HEK293 (cell line): ENCODE measurements at regions not wholly inside any gene's neighbourhood (a gene's known extent, or its start where the extent isn't known, plus 50 kb on each side); places are given as distances from the start of the nearest gene placed in this dataset.

Source experiments
- CTCF ChIA-PET: fragments of 350-600 bp; formaldehyde crosslinking; extraction: SDS; loops from one replicate; lab custom pipeline; 2021; ENCODE audit warnings: antibody characterized with exemption; lab: Yijun Ruan, JAX
- POLR2A ChIA-PET: fragments of 300-600 bp; formaldehyde crosslinking; extraction: SDS; loops from one replicate; lab custom pipeline; 2020; ENCODE audit warnings: antibody characterized with exemption, inconsistent platforms; lab: Yijun Ruan, JAX
- H3K27ac ChIP-seq: fragments of 200-500 bp; sonication (Bioruptor generic); 2 replicates; pipeline ENCODE4 v1.5.1; 2014; ENCODE audit warnings: low read depth, low read length, control low read depth, inconsistent platforms; ENCODE audit errors: extremely low read depth
- H3K36me3 ChIP-seq, 2 experiments: fragments of 200-500 bp in 1 of 2; sonication (Bioruptor generic) in 1 of 2; 1 replicate in 1 of 2; 2 replicates in 1 of 2; pipeline ENCODE4 v1.5.1; 2014 to 2017; ENCODE audit warnings: inconsistent platforms in 2 of 2, low read length in 2 of 2; ENCODE audit not compliant: control insufficient read depth in 2 of 2, insufficient read depth in 1 of 2
- H3K4me1 ChIP-seq: fragments of 200-500 bp; sonication (Bioruptor generic); 2 replicates; pipeline ENCODE4 v1.5.1; 2014; ENCODE audit warnings: mild to moderate bottlenecking, low read length, inconsistent platforms; ENCODE audit not compliant: control insufficient read depth, insufficient read depth
- H3K4me3 ChIP-seq: 2 replicates; pipeline ENCODE4 v1.5.1; 2011; ENCODE audit warnings: low read depth, mild to moderate bottlenecking, control low read depth, low read length, moderate library complexity
- H3K9me3 ChIP-seq: fragments of 200-500 bp; sonication (Bioruptor generic); 2 replicates; pipeline ENCODE4 v1.5.1; 2014; ENCODE audit warnings: low read depth, low read length, inconsistent platforms; ENCODE audit not compliant: control insufficient read depth, insufficient read depth
- BCL11A ChIP-seq: fragments of 450-650 bp; formaldehyde crosslinking; IDR thresholded peaks from 2 replicates; pipeline ENCODE4 v1.5.1; 2016; ENCODE audit warnings: low read depth, missing biosample characterization, missing genetic modification characterization
- MYNN ChIP-seq: fragments of 450-650 bp; formaldehyde crosslinking; IDR thresholded peaks from 2 replicates; pipeline ENCODE4 v1.5.1; 2016; ENCODE audit warnings: missing biosample characterization, missing genetic modification characterization, borderline replicate concordance
- REPIN1 ChIP-seq: fragments of 450-650 bp; formaldehyde crosslinking; IDR thresholded peaks from 2 replicates; pipeline ENCODE4 v1.5.1; 2017; ENCODE audit warnings: missing biosample characterization, missing genetic modification characterization, low read depth
- SCRT1 ChIP-seq: fragments of 450-650 bp; formaldehyde crosslinking; IDR thresholded peaks from 2 replicates; pipeline ENCODE4 v1.5.1; 2016; ENCODE audit warnings: missing biosample characterization, missing genetic modification characterization, borderline replicate concordance
- ZNF132 ChIP-seq: fragments of 450-650 bp; formaldehyde crosslinking; IDR thresholded peaks from 2 replicates; pipeline ENCODE4 v1.5.1; 2017; ENCODE audit warnings: missing biosample characterization, missing genetic modification characterization, borderline replicate concordance
- ZNF146 ChIP-seq: fragments of 450-650 bp; formaldehyde crosslinking; IDR thresholded peaks from 2 replicates; pipeline ENCODE4 v1.5.1; 2016; ENCODE audit warnings: missing biosample characterization, missing genetic modification characterization
- ZNF155 ChIP-seq: fragments of 450-650 bp; formaldehyde crosslinking; IDR thresholded peaks from 2 replicates; pipeline ENCODE4 v1.5.1; 2016; ENCODE audit warnings: missing biosample characterization, missing genetic modification characterization
- ZNF174 ChIP-seq: fragments of 450-650 bp; formaldehyde crosslinking; IDR thresholded peaks from 2 replicates; pipeline ENCODE4 v1.5.0; 2017; ENCODE audit warnings: missing biosample characterization, mild to moderate bottlenecking, missing genetic modification characterization
- ZNF19 ChIP-seq: fragments of 450-650 bp; formaldehyde crosslinking; IDR thresholded peaks from 2 replicates; pipeline ENCODE4; 2016; ENCODE audit warnings: missing biosample characterization, missing genetic modification characterization, low read depth
- ZNF2 ChIP-seq: fragments of 450-650 bp; formaldehyde crosslinking; IDR thresholded peaks from 2 replicates; pipeline ENCODE4 v1.5.1; 2016; ENCODE audit warnings: missing biosample characterization, missing genetic modification characterization
- ZNF214 ChIP-seq: fragments of 450-650 bp; formaldehyde crosslinking; IDR thresholded peaks from 2 replicates; pipeline ENCODE4 v1.5.1; 2017; ENCODE audit warnings: missing biosample characterization, mild to moderate bottlenecking, missing genetic modification characterization, borderline replicate concordance
- ZNF223 ChIP-seq: fragments of 450-650 bp; formaldehyde crosslinking; IDR thresholded peaks from 2 replicates; pipeline ENCODE4 v1.5.1; 2016; ENCODE audit warnings: missing biosample characterization, missing genetic modification characterization
- ZNF37A ChIP-seq: fragments of 450-650 bp; IDR thresholded peaks from 2 replicates; pipeline ENCODE4 v1.5.1; 2018; ENCODE audit warnings: missing biosample characterization, missing genetic modification characterization
- ZNF561 ChIP-seq: fragments of 450-650 bp; IDR thresholded peaks from 2 replicates; pipeline ENCODE4 v1.5.1; 2018; ENCODE audit warnings: missing biosample characterization, missing genetic modification characterization, borderline replicate concordance
- ZNF664 ChIP-seq: fragments of 450-650 bp; formaldehyde crosslinking; IDR thresholded peaks from 2 replicates; pipeline ENCODE4 v1.5.1; 2016; ENCODE audit warnings: missing biosample characterization, missing genetic modification characterization
- ZNF677 ChIP-seq: fragments of 450-650 bp; IDR thresholded peaks from 2 replicates; pipeline ENCODE4 v1.5.0; 2018; ENCODE audit warnings: missing biosample characterization, mild to moderate bottlenecking, missing genetic modification characterization, moderate library complexity
- ZNF747 ChIP-seq: fragments of 450-650 bp; formaldehyde crosslinking; IDR thresholded peaks from 2 replicates; pipeline ENCODE4 v1.5.1; 2016; ENCODE audit warnings: missing biosample characterization, missing genetic modification characterization
- ZNF768 ChIP-seq: fragments of 450-650 bp; formaldehyde crosslinking; IDR thresholded peaks from 2 replicates; pipeline ENCODE4 v1.5.1; 2018; ENCODE audit warnings: missing biosample characterization, mild to moderate bottlenecking, missing genetic modification characterization
- ZXDB ChIP-seq: fragments of 450-650 bp; formaldehyde crosslinking; IDR thresholded peaks from 2 replicates; pipeline ENCODE4 v1.5.1; 2016; ENCODE audit warnings: missing biosample characterization, missing genetic modification characterization
- TF ChIP-seq, protein P1 (sequence below): IDR thresholded peaks from 2 replicates; pipeline ENCODE4 v1.6.1; 2011; ENCODE audit warnings: mild to moderate bottlenecking, low read depth, low read length, borderline replicate concordance
- TF ChIP-seq, protein P2 (sequence below): fragments of 450-650 bp; formaldehyde crosslinking; IDR thresholded peaks from 2 replicates; pipeline ENCODE4 v1.5.1; 2016; ENCODE audit warnings: missing biosample characterization, missing genetic modification characterization, low read depth
- TF ChIP-seq, protein P3 (sequence below): fragments of 450-650 bp; formaldehyde crosslinking; IDR thresholded peaks from 2 replicates; pipeline ENCODE4 v1.5.1; 2016; ENCODE audit warnings: missing biosample characterization, missing genetic modification characterization
- TF ChIP-seq, protein P4 (sequence below): fragments of 450-650 bp; formaldehyde crosslinking; IDR thresholded peaks from 2 replicates; pipeline ENCODE4 v1.5.1; 2016; ENCODE audit warnings: missing biosample characterization, missing genetic modification characterization, borderline replicate concordance
- TF ChIP-seq, protein P5 (sequence below): fragments of 450-650 bp; formaldehyde crosslinking; IDR thresholded peaks from 2 replicates; pipeline ENCODE4 v1.5.1; 2016; ENCODE audit warnings: missing biosample characterization, missing genetic modification characterization

DNA sequence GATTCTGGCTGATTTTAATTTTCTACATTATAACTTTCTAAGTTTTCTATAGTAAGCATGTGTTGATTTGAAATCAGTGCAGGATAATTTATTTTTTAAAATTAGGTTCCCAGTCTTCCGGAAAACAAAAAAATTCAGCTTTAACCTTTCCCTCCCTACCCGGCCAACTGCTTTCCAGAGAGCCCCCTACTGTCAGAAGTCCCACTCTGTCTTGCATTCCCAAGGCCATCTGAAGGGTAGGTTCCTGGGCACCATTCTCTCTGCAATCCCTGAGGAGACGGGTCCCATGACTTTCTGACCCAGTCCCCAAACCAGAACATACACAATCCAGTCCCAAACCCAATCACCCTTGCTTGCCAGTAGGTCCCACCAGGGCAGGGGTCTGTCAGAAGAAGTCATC lies 200.3 kb downstream of the CYLD start:
- TF ChIP-seq, protein P1, sequence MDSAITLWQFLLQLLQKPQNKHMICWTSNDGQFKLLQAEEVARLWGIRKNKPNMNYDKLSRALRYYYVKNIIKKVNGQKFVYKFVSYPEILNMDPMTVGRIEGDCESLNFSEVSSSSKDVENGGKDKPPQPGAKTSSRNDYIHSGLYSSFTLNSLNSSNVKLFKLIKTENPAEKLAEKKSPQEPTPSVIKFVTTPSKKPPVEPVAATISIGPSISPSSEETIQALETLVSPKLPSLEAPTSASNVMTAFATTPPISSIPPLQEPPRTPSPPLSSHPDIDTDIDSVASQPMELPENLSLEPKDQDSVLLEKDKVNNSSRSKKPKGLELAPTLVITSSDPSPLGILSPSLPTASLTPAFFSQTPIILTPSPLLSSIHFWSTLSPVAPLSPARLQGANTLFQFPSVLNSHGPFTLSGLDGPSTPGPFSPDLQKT, result no peak
- no peak for TF ChIP-seq ZNF19
- TF ChIP-seq BCL11A (tag by site-specific recombination), result no peak
- TF ChIP-seq, protein P2, sequence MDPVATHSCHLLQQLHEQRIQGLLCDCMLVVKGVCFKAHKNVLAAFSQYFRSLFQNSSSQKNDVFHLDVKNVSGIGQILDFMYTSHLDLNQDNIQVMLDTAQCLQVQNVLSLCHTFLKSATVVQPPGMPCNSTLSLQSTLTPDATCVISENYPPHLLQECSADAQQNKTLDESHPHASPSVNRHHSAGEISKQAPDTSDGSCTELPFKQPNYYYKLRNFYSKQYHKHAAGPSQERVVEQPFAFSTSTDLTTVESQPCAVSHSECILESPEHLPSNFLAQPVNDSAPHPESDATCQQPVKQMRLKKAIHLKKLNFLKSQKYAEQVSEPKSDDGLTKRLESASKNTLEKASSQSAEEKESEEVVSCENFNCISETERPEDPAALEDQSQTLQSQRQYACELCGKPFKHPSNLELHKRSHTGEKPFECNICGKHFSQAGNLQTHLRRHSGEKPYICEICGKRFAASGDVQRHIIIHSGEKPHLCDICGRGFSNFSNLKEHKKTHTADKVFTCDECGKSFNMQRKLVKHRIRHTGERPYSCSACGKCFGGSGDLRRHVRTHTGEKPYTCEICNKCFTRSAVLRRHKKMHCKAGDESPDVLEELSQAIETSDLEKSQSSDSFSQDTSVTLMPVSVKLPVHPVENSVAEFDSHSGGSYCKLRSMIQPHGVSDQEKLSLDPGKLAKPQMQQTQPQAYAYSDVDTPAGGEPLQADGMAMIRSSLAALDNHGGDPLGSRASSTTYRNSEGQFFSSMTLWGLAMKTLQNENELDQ (tag by site-specific recombination), result no peak
- TF ChIP-seq ZNF37A (tag by site-specific recombination), result no peak
- no peak for TF ChIP-seq ZNF677 (tag by site-specific recombination)
- no peak for TF ChIP-seq REPIN1
- TF ChIP-seq, all 188 proteins: peak for 0
- H3K27ac ChIP-seq, result no peak overlapping the region
- no peaks in the 10 kb centered on the region for H3K36me3 ChIP-seq
- H3K4me1 ChIP-seq, result no peaks in the 10 kb centered on the region
- no peak overlapping the region for H3K4me3 ChIP-seq
- H3K9me3 ChIP-seq, result no peaks in the 10 kb centered on the region
- CTCF ChIA-PET, result interaction anchor here (0.7 to 1.0 kb wide), 2 partner anchors 8 to 96 kb away, joined by 3 read pairs; no protein-coding TSS in a partner anchor
- POLR2A ChIA-PET, result interaction anchor here (0.8 kb wide), 1 partner anchor 490 kb away, joined by 3 read pairs; no protein-coding TSS in a partner anchor

- ChIA-PET CTCF (no interaction called here), POLR2A (no interaction called here)
These were observed 199.8 kb downstream of the CYLD start for GRCh38 chr16:50941681-50942080.

More at GRCh38 chr16:50941681-50942080, 199.8 kb downstream of the CYLD start:
- no peaks in the 10 kb centered on the region for H3K9me3 ChIP-seq
- no peak overlapping the region for H3K27ac ChIP-seq
- no peaks in the 10 kb centered on the region for H3K4me1 ChIP-seq
- no peak for TF ChIP-seq ZNF146 (tag by site-specific recombination)
- TF ChIP-seq, protein P3, sequence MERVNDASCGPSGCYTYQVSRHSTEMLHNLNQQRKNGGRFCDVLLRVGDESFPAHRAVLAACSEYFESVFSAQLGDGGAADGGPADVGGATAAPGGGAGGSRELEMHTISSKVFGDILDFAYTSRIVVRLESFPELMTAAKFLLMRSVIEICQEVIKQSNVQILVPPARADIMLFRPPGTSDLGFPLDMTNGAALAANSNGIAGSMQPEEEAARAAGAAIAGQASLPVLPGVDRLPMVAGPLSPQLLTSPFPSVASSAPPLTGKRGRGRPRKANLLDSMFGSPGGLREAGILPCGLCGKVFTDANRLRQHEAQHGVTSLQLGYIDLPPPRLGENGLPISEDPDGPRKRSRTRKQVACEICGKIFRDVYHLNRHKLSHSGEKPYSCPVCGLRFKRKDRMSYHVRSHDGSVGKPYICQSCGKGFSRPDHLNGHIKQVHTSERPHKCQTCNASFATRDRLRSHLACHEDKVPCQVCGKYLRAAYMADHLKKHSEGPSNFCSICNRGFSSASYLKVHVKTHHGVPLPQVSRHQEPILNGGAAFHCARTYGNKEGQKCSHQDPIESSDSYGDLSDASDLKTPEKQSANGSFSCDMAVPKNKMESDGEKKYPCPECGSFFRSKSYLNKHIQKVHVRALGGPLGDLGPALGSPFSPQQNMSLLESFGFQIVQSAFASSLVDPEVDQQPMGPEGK (tag by site-specific recombination), result no peak
- no peak for TF ChIP-seq ZNF747 (tag by site-specific recombination)
- TF ChIP-seq ZNF223 (tag by site-specific recombination), result no peak
- TF ChIP-seq ZNF155 (tag by site-specific recombination), result no peak
- TF ChIP-seq ZNF132 (tag by site-specific recombination), result no peak
- no peak for TF ChIP-seq ZNF174 (tag by site-specific recombination)
- TF ChIP-seq ZNF768 (tag by site-specific recombination), result no peak
- no peak for TF ChIP-seq ZNF677 (tag by site-specific recombination)
- no peak for TF ChIP-seq MYNN (tag by site-specific recombination)
- no peak for TF ChIP-seq ZNF561 (tag by site-specific recombination)
- TF ChIP-seq ZNF664 (tag by site-specific recombination), result no peak
- TF ChIP-seq, protein P4, sequence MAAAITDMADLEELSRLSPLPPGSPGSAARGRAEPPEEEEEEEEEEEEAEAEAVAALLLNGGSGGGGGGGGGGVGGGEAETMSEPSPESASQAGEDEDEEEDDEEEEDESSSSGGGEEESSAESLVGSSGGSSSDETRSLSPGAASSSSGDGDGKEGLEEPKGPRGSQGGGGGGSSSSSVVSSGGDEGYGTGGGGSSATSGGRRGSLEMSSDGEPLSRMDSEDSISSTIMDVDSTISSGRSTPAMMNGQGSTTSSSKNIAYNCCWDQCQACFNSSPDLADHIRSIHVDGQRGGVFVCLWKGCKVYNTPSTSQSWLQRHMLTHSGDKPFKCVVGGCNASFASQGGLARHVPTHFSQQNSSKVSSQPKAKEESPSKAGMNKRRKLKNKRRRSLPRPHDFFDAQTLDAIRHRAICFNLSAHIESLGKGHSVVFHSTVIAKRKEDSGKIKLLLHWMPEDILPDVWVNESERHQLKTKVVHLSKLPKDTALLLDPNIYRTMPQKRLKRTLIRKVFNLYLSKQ (tag by site-specific recombination), result no peak
- TF ChIP-seq SCRT1 (tag by site-specific recombination), result no peak
- TF ChIP-seq, protein P2 (tag by site-specific recombination), result no peak
- TF ChIP-seq ZNF2 (tag by site-specific recombination), result no peak
- TF ChIP-seq ZNF214 (tag by site-specific recombination), result no peak
- TF ChIP-seq, protein P5, sequence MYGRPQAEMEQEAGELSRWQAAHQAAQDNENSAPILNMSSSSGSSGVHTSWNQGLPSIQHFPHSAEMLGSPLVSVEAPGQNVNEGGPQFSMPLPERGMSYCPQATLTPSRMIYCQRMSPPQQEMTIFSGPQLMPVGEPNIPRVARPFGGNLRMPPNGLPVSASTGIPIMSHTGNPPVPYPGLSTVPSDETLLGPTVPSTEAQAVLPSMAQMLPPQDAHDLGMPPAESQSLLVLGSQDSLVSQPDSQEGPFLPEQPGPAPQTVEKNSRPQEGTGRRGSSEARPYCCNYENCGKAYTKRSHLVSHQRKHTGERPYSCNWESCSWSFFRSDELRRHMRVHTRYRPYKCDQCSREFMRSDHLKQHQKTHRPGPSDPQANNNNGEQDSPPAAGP (tag by site-specific recombination), result no peak
- TF ChIP-seq ZXDB (tag by site-specific recombination), result no peak
- H3K4me3 ChIP-seq, result no peak overlapping the region
- no peaks in the 10 kb centered on the region for H3K36me3 ChIP-seq
